ENCODE measurements at regions not wholly inside any gene's neighbourhood (a gene's known extent, or its start where the extent isn't known, plus 50 kb on each side); places are given as distances from the start of the nearest gene placed in this dataset.

GRCh38 chr2:64760128-64760527 lies 106.4 kb upstream of the SERTAD2 start:
- DNase-seq (ENCODE audit: low read depth): no peak
- TF ChIP-seq CTCF (IDR thresholded peaks at IDR 0.05; ENCODE audit: insufficient read depth, low read depth, low read length): no peak
- no peak overlapping the region for H3K4me3 ChIP-seq (ENCODE audit: low read depth, low read length)

GRCh38 chr2:64762301-64762997 lies 108.7 kb upstream of the SERTAD2 start:
- no peak for DNase-seq (ENCODE audit: low read depth)
- no peak for TF ChIP-seq CTCF (IDR thresholded peaks at IDR 0.05; ENCODE audit: insufficient read depth, low read depth, low read length)
- no peak overlapping the region for H3K4me3 ChIP-seq (ENCODE audit: low read depth, low read length)

- TF ChIP-seq CTCF (IDR thresholded peaks at IDR 0.05; ENCODE audit: insufficient read depth, low read depth, low read length): no peak
- no peak for DNase-seq (ENCODE audit: low read depth)
- no peak overlapping the region for H3K4me3 ChIP-seq (ENCODE audit: low read depth, low read length)
Observed at GRCh38 chr2:64763126-64763525, 109.4 kb upstream of the SERTAD2 start.

GRCh38 chr2:64765160-64765805 lies 111.6 kb upstream of the SERTAD2 start:
- no peak for TF ChIP-seq CTCF (IDR thresholded peaks at IDR 0.05; ENCODE audit: insufficient read depth, low read depth, low read length)
- DNase-seq (ENCODE audit: low read depth): no peak
- H3K4me3 ChIP-seq (ENCODE audit: low read depth, low read length): no peak overlapping the region

GRCh38 chr2:64766841-64767669 lies 113.3 kb upstream of the SERTAD2 start:
- peak overlapping the region; percentile 66 for H3K4me3 ChIP-seq (ENCODE audit: low read depth, low read length)
- no peak for TF ChIP-seq CTCF (IDR thresholded peaks at IDR 0.05; ENCODE audit: insufficient read depth, low read depth, low read length)
- peak; percentile 56 for DNase-seq (ENCODE audit: low read depth)

GRCh38 chr2:64767670-64768468 lies 114.2 kb upstream of the SERTAD2 start:
- DNase-seq (ENCODE audit: low read depth): peak; percentile 81
- no peak for TF ChIP-seq CTCF (IDR thresholded peaks at IDR 0.05; ENCODE audit: insufficient read depth, low read depth, low read length)

More at GRCh38 chr2:64767670-64768468, 114.2 kb upstream of the SERTAD2 start:
- peak overlapping the region; percentile 66 for H3K4me3 ChIP-seq (ENCODE audit: low read depth, low read length)

All from fibroblast of villous mesenchyme (primary cell).